ENCODE measurements at regions not wholly inside any gene's neighbourhood (a gene's known extent, or its start where the extent isn't known, plus 50 kb on each side); places are given as distances from the start of the nearest gene placed in this dataset.

DNA sequence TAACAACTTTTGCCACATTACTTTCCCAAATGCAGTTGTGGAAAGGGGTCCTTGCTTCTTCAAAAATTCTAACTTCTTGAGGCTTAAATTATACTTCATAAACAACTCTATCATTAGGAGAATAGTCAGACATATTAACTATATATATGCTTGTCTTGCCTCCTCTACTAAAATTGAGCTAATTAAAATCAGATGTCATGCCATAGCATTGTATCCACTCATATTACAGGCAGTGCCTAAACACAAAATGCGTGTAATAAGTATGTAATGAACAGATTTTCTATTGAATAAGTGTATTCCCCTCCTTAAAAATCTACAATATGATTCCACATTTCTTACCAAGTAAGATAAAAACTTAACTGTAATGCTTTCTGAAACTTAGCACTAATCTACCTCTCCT lies 204.5 kb downstream of the PLK2 start:
- DNase-seq (ENCODE audit: insufficient read length, low spot score) (no peak), FAIRE-seq (no peak)
- TF ChIP-seq POU2F2 (IDR thresholded peaks at IDR 0.05; ENCODE audit: low read depth, low read length): no peak
- TF ChIP-seq POLR2AphosphoS5 (IDR thresholded peaks at IDR 0.05; ENCODE audit: low read depth, low read length): no peak
- TF ChIP-seq PAX5 (IDR thresholded peaks at IDR 0.05; ENCODE audit: insufficient read depth, low read length, severe bottlenecking): no peak
- no peak for TF ChIP-seq SPI1 (IDR thresholded peaks at IDR 0.05; ENCODE audit: low read depth, low read length)
- TF ChIP-seq POLR2A (IDR thresholded peaks at IDR 0.05; ENCODE audit: low read depth, low read length): no peak
- TF ChIP-seq TAF1 (IDR thresholded peaks at IDR 0.05; ENCODE audit: low read depth, low read length): no peak

GRCh38 chr5:58248221-58248620 lies 211.7 kb downstream of the PLK2 start:
- FAIRE-seq: no peak
- no peak for TF ChIP-seq POU2F2 (IDR thresholded peaks at IDR 0.05; ENCODE audit: low read depth, low read length)
- no peak for TF ChIP-seq POLR2A (IDR thresholded peaks at IDR 0.05; ENCODE audit: low read depth, low read length)
- DNase-seq (ENCODE audit: insufficient read length, low spot score): no peak

DNA sequence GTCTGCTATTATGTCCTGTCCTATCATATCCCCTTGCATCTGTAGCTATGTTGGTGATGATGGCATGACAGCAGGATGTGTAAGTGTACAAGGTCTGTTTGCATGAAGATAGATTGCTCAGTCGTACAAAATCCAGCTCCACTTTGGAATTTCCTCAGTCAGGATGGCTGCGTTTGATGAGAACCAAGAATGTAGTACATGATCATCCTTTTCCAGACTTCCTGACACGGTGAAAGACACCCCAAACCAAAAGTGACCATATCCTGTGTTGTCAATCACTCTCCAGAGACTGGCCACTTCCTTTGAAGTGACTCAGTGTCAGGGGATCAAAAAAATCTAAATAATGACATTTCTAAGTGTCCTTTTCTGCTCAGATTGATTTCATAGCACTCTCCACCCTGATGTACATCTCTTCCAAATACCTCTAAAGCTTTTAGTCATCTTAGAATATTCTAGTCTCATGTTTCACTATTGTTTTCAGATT lies 213.4 kb downstream of the PLK2 start:
- DNase-seq (ENCODE audit: insufficient read length, low spot score) (no peak), FAIRE-seq (no peak)
- TF ChIP-seq POU2F2 (IDR thresholded peaks at IDR 0.05; ENCODE audit: low read depth, low read length) (no peak), TAF1 (IDR thresholded peaks at IDR 0.05; ENCODE audit: low read depth, low read length) (no peak), PAX5 (IDR thresholded peaks at IDR 0.05; ENCODE audit: insufficient read depth, low read length, severe bottlenecking) (no peak), SPI1 (IDR thresholded peaks at IDR 0.05; ENCODE audit: low read depth, low read length) (no peak), POLR2A (IDR thresholded peaks at IDR 0.05; ENCODE audit: low read depth, low read length) (no peak)

DNA sequence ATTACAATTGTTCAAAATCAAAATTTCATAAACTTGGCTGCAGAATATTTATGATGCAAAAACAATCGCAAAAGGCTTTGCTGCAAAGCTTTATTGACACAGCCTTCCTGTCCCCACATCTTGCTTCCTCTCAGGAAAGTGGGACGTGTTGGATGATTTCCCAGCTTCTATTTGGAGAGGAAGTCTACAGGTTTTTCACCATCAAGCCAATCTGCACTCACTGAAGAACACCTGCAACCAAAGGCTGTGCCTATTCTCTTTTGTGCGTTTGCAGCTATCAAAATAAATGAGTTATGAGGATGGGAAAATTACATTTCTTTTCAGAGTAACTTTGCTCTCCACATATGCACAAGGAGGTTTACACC lies 214.4 kb downstream of the PLK2 start:
- TF ChIP-seq PAX5 (IDR thresholded peaks at IDR 0.05; ENCODE audit: insufficient read depth, low read length, severe bottlenecking) (no peak), POLR2A (IDR thresholded peaks at IDR 0.05; ENCODE audit: low read depth, low read length) (no peak), TAF1 (IDR thresholded peaks at IDR 0.05; ENCODE audit: low read depth, low read length) (no peak), POU2F2 (IDR thresholded peaks at IDR 0.05; ENCODE audit: low read depth, low read length) (no peak), POLR2AphosphoS5 (IDR thresholded peaks at IDR 0.05; ENCODE audit: low read depth, low read length) (no peak), SPI1 (IDR thresholded peaks at IDR 0.05; ENCODE audit: low read depth, low read length) (no peak)
- FAIRE-seq (no peak), DNase-seq (ENCODE audit: insufficient read length, low spot score) (no peak)

DNA sequence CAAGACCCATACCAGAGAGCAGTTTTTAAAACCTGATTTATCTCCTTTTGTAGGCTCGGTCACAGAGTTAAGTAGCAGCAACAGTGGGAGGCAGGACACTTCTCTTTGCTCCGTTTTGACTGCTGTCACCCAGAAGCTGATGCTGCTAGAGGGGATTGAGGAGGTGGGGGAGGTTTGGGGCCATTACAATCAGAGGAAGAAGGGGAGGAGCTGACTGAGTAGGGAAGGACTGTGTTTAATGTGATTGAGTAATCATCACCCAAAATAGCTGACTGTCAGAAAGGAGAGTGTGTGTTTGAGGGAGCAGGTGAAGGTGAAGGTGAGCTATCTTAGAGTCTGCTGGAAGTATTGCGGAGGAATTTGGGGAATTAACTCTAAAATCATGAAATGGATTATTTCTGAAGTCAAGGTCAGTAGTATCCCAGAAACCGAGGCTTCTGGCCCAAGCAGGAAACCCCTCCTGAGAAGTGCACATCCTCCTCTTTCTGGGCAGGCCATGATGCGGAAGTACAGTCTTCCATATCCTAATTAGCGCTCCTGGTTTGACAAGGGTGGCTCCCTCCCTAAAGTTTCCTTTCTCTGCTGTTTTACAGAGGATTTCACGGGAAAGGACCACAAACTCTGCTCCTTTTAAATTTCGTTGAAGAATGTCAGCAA lies 214.9 kb downstream of the PLK2 start:
- DNase-seq (ENCODE audit: insufficient read length, low spot score) (no peak), FAIRE-seq (no peak)
- no peak for TF ChIP-seq SPI1 (IDR thresholded peaks at IDR 0.05; ENCODE audit: low read depth, low read length)
- no peak for TF ChIP-seq TAF1 (IDR thresholded peaks at IDR 0.05; ENCODE audit: low read depth, low read length)
- no peak for TF ChIP-seq PAX5 (IDR thresholded peaks at IDR 0.05; ENCODE audit: insufficient read depth, low read length, severe bottlenecking)
- no peak for TF ChIP-seq POLR2A (IDR thresholded peaks at IDR 0.05; ENCODE audit: low read depth, low read length)
- no peak for TF ChIP-seq POU2F2 (IDR thresholded peaks at IDR 0.05; ENCODE audit: low read depth, low read length)
- TF ChIP-seq POLR2AphosphoS5 (IDR thresholded peaks at IDR 0.05; ENCODE audit: low read depth, low read length): no peak

GRCh38 chr5:58241389-58241788 lies 218.5 kb downstream of the PLK2 start:
- TF ChIP-seq POU2F2 (IDR thresholded peaks at IDR 0.05; ENCODE audit: low read depth, low read length) (no peak), POLR2AphosphoS5 (IDR thresholded peaks at IDR 0.05; ENCODE audit: low read depth, low read length) (no peak), POLR2A (IDR thresholded peaks at IDR 0.05; ENCODE audit: low read depth, low read length) (no peak), PAX5 (IDR thresholded peaks at IDR 0.05; ENCODE audit: insufficient read depth, low read length, severe bottlenecking) (no peak)
- DNase-seq (ENCODE audit: insufficient read length, low spot score) (no peak), FAIRE-seq (no peak)

DNA sequence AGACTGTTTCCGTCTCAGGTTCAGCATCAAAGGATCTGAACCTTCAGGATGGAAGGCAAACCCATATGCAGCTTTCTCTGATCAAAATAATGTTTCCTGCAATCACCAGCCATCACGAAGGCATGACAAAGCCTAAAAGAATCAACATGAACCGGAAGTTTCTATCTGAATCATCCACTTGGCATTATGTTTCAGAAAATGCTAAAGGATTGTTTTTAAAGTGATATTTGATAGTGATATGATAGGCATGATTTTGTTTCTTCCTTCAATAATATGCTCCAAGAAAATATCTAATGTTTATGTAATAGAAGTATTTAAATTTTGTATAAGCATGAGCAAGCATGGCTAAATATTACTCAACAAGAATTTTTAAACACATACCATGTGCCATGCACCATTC lies 219.6 kb downstream of the PLK2 start:
- DNase-seq (ENCODE audit: insufficient read length, low spot score) (no peak), FAIRE-seq (no peak)
- TF ChIP-seq POLR2A (IDR thresholded peaks at IDR 0.05; ENCODE audit: low read depth, low read length): no peak
- TF ChIP-seq SPI1 (IDR thresholded peaks at IDR 0.05; ENCODE audit: low read depth, low read length): no peak
- no peak for TF ChIP-seq POU2F2 (IDR thresholded peaks at IDR 0.05; ENCODE audit: low read depth, low read length)
- no peak for TF ChIP-seq POLR2AphosphoS5 (IDR thresholded peaks at IDR 0.05; ENCODE audit: low read depth, low read length)
- TF ChIP-seq PAX5 (IDR thresholded peaks at IDR 0.05; ENCODE audit: insufficient read depth, low read length, severe bottlenecking): no peak
- no peak for TF ChIP-seq TAF1 (IDR thresholded peaks at IDR 0.05; ENCODE audit: low read depth, low read length)

GRCh38 chr5:58239731-58240130 lies 220.2 kb downstream of the PLK2 start:
- no peak for FAIRE-seq
- TF ChIP-seq TAF1 (IDR thresholded peaks at IDR 0.05; ENCODE audit: low read depth, low read length) (no peak), SPI1 (IDR thresholded peaks at IDR 0.05; ENCODE audit: low read depth, low read length) (no peak), POLR2AphosphoS5 (IDR thresholded peaks at IDR 0.05; ENCODE audit: low read depth, low read length) (no peak)
- no peak for DNase-seq (ENCODE audit: insufficient read length, low spot score)

GRCh38 chr5:58239045-58239444 lies 220.8 kb downstream of the PLK2 start:
- FAIRE-seq: no peak
- TF ChIP-seq TAF1 (IDR thresholded peaks at IDR 0.05; ENCODE audit: low read depth, low read length): no peak
- peak; percentile 35; the same call in 1 of the 2 replicates for TF ChIP-seq SPI1 (IDR thresholded peaks at IDR 0.05; ENCODE audit: low read depth, low read length)
- no peak for DNase-seq (ENCODE audit: insufficient read length, low spot score)

DNA sequence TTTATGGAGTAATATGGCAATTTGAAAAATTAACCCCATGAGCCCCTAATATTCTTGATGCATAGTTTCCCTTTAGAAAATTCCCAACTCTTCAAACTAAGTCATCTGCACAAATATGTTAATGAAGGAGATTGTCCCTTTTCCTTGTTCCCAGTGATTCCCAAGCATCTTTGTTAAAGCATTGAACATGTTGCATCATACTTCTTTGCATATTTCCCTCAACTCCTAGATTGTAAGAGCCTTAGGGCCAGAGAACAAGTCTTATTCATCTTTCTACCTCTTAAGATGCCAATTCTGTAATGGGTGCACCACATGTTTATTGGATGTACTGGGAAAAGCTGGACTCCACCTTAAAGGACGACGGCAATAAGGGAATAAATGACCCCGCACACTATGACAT lies 223.4 kb downstream of the PLK2 start:
- DNase-seq (ENCODE audit: insufficient read length, low spot score) (no peak), FAIRE-seq (no peak)
- no peak for TF ChIP-seq SPI1 (IDR thresholded peaks at IDR 0.05; ENCODE audit: low read depth, low read length)
- no peak for TF ChIP-seq TAF1 (IDR thresholded peaks at IDR 0.05; ENCODE audit: low read depth, low read length)
- no peak for TF ChIP-seq POLR2AphosphoS5 (IDR thresholded peaks at IDR 0.05; ENCODE audit: low read depth, low read length)
- no peak for TF ChIP-seq POU2F2 (IDR thresholded peaks at IDR 0.05; ENCODE audit: low read depth, low read length)

- no peak for FAIRE-seq
- DNase-seq (ENCODE audit: insufficient read length, low spot score): no peak
- TF ChIP-seq SPI1 (IDR thresholded peaks at IDR 0.05; ENCODE audit: low read depth, low read length) (no peak), TAF1 (IDR thresholded peaks at IDR 0.05; ENCODE audit: low read depth, low read length) (no peak), POU2F2 (IDR thresholded peaks at IDR 0.05; ENCODE audit: low read depth, low read length) (no peak)
Observed at GRCh38 chr5:58235299-58235698, 224.6 kb downstream of the PLK2 start.
